RWPE2 (cell line): ENCODE measurements at regions not wholly inside any gene's neighbourhood (a gene's known extent, or its start where the extent isn't known, plus 50 kb on each side); places are given as distances from the start of the nearest gene placed in this dataset.

Source experiments
- ATAC-seq: fragments of 200-7000 bp; cut with Tn5 transposase; 3 replicates; pipeline ENCODE4 v1.9.1; 2021; ENCODE audit warnings: low read depth
- DNase-seq: peaks from one replicate; pipeline ENCODE4 v3.0.0-alpha.2; 2020; ENCODE audit warnings: low spot score
- H3K27ac ChIP-seq: fragments of 450-650 bp; 2 replicates; pipeline ENCODE4 v1.5.1; 2017; ENCODE audit warnings: mild to moderate bottlenecking; ENCODE audit not compliant: poor library complexity, severe bottlenecking
- H3K27me3 ChIP-seq: fragments of 250-450 bp; sonication (Bioruptor Pico); 2 replicates; pipeline ENCODE4 v1.5.1; 2021; ENCODE audit warnings: mild to moderate bottlenecking, moderate library complexity; ENCODE audit not compliant: insufficient read depth, poor library complexity, severe bottlenecking
- H3K36me3 ChIP-seq: fragments of 250-450 bp; sonication (Bioruptor Pico); 2 replicates; pipeline ENCODE4 v1.5.1; 2020; ENCODE audit warnings: low read depth, mild to moderate bottlenecking, moderate library complexity
- H3K4me1 ChIP-seq: fragments of 250-450 bp; sonication (Bioruptor Pico); 2 replicates; pipeline ENCODE4 v1.5.1; 2021; ENCODE audit warnings: mild to moderate bottlenecking, moderate library complexity; ENCODE audit not compliant: insufficient read depth, poor library complexity, severe bottlenecking
- H3K4me3 ChIP-seq: fragments of 250-450 bp; sonication (Bioruptor Pico); 2 replicates; pipeline ENCODE4 v1.5.1; 2021; ENCODE audit warnings: mild to moderate bottlenecking, moderate library complexity; ENCODE audit not compliant: severe bottlenecking
- H3K9me3 ChIP-seq: fragments of 250-450 bp; sonication (Bioruptor Pico); 2 replicates; pipeline ENCODE4 v1.5.1; 2021; ENCODE audit warnings: mild to moderate bottlenecking, moderate library complexity; ENCODE audit not compliant: severe bottlenecking
- CTCF ChIP-seq: fragments of 450-650 bp; IDR thresholded peaks from one replicate; pipeline ENCODE4 v1.5.1; 2017; ENCODE audit warnings: mild to moderate bottlenecking, moderate library complexity; ENCODE audit not compliant: poor library complexity, severe bottlenecking

GRCh38 chr17:72372185-72372584 lies 251.4 kb downstream of the SOX9 start:
- H3K27ac ChIP-seq: no peak overlapping the region
- no peak for DNase-seq
- no peak for TF ChIP-seq CTCF
- no peaks in the 10 kb centered on the region for H3K9me3 ChIP-seq
- no peaks in the 10 kb centered on the region for H3K36me3 ChIP-seq
- H3K4me3 ChIP-seq: no peak overlapping the region
- H3K27me3 ChIP-seq: no peaks in the 10 kb centered on the region
- no peak for ATAC-seq
- H3K4me1 ChIP-seq: peaks cover 24% of the 10 kb centered on the region

- no peaks in the 10 kb centered on the region for H3K27me3 ChIP-seq
- H3K36me3 ChIP-seq: no peaks in the 10 kb centered on the region
- H3K27ac ChIP-seq: peak overlapping the region; percentile 9
- no peaks in the 10 kb centered on the region for H3K9me3 ChIP-seq
- no peak overlapping the region for H3K4me3 ChIP-seq
- peaks cover 24% of the 10 kb centered on the region for H3K4me1 ChIP-seq
- TF ChIP-seq CTCF: no peak
- DNase-seq: no peak
- no peak; the same call in 1 of the 3 replicates for ATAC-seq
These were observed 253.3 kb downstream of the SOX9 start for GRCh38 chr17:72373910-72374741.

- DNase-seq (no peak), ATAC-seq (no peak)
- no peak overlapping the region for H3K27ac ChIP-seq
- no peaks in the 10 kb centered on the region for H3K27me3 ChIP-seq
- no peaks in the 10 kb centered on the region for H3K9me3 ChIP-seq
- H3K36me3 ChIP-seq: no peaks in the 10 kb centered on the region
- no peak overlapping the region for H3K4me3 ChIP-seq
- no peak for TF ChIP-seq CTCF
- H3K4me1 ChIP-seq: peaks cover 15% of the 10 kb centered on the region
These were observed 255.9 kb downstream of the SOX9 start for GRCh38 chr17:72376526-72377345.

GRCh38 chr17:72378414-72379390 lies 257.9 kb downstream of the SOX9 start:
- Histone ChIP-seq H3K36me3 (no peaks in the 10 kb centered on the region), H3K9me3 (no peaks in the 10 kb centered on the region), H3K4me1 (peaks cover 5% of the 10 kb centered on the region), H3K27ac (no peak overlapping the region), H3K4me3 (no peak overlapping the region), H3K27me3 (no peaks in the 10 kb centered on the region)
- ATAC-seq: no peak
- TF ChIP-seq CTCF: no peak
- no peak for DNase-seq
